A172 (cell line): ENCODE measurements at regions not wholly inside any gene's neighbourhood (a gene's known extent, or its start where the extent isn't known, plus 50 kb on each side); places are given as distances from the start of the nearest gene placed in this dataset.
A peak's percentile ranks its signal among the peaks of the same experiment; 100 is the strongest.
"Not testable (repeated sequence)": the region's sequence is repeated elsewhere in the genome, so short reads cannot be mapped to it uniquely, and the experiment has no call there.

Experiments used
- DNase-seq: peaks from one replicate; pipeline ENCODE4 v3.0.0-alpha.2; 2015; ENCODE audit warnings: low spot score

DNA sequence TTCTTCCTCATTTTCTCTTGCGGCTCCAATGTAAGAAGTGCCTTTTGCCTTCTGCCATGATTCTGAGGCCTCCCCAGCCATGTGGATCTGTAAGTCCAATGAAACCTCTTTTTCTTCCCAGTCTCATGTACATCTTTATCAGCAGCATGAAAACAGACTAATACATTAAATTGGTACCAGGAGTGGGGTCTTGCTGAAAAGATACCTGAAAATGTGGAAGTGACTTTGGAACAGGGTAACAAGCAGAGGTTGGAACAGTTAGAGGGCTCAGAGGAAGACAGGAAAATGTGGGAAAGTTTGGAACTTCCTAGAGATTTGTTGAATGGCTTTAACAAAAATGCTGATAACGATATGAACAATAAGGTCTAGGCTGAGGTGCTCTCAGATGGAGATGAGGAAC, 316.7 kb upstream of the HS3ST5 start:
- DNase-seq, result no peak

DNA sequence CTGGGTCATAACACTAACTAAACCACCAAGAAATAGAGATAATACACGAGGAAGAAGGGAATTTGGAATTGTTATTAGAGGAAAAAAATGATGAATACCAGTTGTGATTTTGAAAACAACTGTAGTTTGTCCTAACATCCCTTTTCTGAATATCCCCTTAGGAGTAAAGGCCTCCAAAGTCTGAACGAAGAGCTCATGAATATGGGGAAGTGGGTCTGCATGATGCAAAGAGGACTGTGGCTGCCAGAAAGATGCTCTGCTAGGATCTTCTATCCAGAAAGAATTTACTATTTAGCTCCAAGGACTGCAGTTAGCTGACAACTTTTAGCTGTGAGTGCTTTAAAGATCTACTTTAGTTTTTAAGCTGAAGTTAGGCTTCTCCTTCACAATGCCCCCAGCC, 308.8 kb upstream of the HS3ST5 start:
- DNase-seq, result no peak

DNA sequence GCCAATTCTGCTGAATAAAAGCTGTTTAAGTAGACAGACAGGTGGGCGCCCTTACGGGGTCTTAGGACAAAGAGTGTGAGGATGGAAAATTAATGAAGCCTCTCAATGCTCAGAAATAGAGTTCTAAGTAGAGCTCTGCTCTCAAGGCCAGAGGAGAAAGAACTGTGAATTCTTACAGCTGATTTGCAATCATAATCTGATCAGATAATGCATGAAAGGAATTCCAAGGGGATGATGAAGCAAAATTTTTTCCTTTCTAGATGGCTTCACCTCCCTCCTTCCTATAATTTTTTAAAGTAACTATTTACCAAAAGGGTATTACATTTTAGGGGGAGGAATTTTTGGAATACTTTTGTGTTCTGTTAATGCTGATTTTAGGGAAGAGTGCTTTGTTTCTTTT, 308.1 kb upstream of the HS3ST5 start:
- DNase-seq, result peak; percentile 8

DNA sequence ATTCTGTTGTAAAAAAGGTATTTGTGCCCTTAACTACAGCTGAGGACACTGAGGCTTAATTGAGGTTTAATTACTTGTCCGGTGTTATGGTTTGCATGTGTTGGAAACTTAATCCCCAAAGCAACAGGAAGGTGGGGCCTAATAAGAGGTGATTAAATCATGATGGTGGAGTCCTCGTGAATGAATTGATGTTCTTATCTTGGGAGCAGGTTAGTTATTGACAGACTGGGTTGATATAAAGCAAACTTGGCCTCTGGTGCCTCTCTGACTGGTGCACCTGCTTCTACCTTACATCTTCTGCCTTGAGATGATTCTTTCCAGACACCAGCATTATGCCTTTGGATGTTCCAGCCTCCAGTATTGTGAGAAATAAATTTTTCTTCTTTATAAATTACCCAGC, 306.5 kb upstream of the HS3ST5 start:
- DNase-seq, result no peak

DNA sequence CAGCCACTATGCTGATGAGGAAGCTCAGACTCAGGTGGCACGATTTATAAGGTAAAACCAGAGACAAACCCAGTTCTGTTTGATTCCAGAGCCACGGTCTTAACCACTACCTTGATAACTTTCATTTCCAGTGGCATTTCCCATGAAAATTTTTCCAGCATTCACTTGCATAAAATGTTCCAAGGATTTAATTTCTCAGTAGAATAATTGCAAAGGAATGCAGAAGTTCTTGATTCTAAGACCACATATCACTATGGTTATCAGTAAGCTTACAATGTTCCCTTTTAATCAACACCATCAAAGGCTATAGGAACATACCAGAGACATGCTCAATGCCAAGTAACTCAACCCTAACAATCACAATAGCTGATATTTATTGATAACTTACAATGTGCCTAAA, 306.0 kb upstream of the HS3ST5 start:
- no peak for DNase-seq

DNA sequence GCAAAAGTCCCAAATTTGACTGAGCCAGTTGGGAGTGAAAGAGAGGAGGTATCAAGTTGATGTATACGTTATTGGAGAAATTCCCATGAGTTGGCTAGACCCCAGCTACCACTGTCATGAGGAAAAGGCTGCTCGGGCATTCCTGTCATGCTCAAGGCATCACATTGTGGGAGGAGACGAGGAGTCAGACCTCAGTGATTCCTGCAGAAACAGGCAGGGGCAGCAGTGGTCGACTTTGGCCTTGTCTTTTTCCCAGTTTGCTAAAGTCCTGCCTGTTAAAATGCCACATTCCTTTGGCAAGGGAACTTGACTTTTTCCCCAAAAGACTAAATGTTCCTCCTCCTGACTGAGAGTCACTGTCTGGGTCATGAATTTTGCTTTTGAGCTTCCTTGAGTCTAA, 295.5 kb upstream of the HS3ST5 start:
- DNase-seq, result no peak

DNA sequence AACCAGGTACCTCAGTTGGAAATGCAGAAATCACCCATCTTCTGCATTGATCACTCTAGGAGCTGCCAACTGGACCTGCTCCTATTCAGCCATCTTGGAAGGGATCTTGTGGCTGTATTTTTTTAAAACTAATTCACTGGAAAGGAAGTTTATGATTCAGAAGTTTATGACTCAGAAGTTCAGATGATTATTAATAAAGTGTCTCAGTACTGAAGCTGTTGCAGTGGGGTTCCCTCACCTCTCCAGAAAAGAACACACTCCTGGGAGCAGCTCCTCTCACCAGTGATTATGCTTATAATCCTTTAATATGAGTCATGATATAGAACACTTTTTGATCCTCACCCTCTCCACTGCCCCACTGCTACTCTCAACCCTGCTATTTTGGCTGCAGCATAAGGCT, 291.2 kb upstream of the HS3ST5 start:
- DNase-seq, result peak; percentile 23

DNA sequence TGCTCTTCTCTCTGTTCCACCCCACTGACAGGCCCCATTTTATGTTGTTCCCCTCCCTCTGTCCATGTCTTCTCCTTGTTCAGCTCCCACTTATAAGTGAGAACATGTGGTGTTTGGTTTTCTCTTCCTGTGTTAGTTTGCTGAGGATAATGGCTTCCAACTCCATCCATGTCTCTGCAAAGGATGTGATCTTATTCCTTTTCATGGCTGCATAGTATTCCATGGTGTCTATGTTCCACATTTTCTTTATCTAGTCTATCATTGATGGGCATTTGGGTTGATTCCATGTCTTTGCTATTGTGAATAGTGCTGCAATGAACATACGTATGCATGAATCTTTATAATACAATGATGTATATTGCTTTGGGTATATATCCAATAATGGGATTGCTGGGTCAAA, 283.4 kb upstream of the HS3ST5 start:
- DNase-seq, result not testable (repeated sequence)

DNA sequence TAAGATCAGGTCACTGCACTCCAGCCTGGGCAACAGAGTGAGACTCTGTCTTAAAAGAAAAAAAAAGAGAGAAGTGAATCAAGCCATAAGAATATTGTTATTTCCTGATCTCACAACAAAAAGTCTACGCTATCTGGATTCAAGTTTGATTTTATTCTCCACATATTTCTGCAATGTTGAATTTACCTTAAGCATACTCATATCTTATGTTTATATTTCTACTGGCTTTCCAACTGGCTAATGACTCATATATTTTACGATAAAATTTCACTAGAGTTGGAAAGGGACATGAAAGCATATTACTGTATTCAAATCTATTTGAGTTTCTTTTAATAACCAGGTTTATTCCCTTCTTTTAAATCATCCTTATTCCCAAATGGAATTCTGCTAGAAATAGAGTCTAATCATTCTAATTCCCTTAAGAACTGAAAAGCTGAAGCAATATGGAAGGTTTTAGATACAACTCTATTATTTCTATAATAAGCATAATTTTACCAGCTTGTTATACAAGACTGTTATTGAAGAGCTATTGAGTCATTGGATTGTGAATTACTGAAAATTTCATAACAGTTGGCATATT, 276.9 kb upstream of the HS3ST5 start:
- no peak for DNase-seq

DNA sequence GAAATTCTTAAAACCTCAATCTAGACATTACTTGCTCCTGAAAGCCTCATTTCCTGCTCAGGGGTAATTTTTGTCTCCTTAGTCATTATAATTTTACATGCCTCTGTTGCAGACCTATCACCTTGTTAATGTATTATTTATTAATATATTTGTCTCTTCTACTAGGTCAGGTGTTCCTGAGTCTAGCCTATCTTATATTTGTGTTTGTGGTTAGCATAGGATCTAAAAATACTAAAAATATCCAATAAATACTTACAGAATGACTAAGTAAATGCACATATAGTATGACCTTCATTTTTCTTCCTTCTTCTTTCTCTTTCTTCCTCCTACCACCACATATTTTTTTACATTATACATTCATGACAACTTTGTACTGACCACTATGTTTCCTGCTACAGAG, 268.9 kb upstream of the HS3ST5 start:
- DNase-seq, result peak; percentile 11

DNA sequence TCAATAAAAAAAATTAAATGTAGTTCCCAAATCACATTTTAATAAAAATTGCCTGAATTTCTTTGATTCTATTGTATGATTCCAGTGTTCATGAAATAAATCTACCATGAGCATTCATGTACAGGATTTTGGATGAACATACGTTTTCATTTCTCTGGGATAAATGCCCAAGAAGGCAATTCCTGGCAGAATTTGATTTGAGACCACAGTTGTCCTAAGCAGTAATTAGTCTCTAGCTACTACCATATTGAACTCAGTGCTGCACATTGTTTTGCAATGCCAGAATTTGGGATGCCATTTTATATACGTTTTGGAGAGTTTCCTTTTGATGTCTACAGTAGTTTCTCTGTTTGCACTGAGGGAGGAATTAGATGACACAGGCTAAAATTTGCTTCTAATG, 265.3 kb upstream of the HS3ST5 start:
- DNase-seq, result no peak

DNA sequence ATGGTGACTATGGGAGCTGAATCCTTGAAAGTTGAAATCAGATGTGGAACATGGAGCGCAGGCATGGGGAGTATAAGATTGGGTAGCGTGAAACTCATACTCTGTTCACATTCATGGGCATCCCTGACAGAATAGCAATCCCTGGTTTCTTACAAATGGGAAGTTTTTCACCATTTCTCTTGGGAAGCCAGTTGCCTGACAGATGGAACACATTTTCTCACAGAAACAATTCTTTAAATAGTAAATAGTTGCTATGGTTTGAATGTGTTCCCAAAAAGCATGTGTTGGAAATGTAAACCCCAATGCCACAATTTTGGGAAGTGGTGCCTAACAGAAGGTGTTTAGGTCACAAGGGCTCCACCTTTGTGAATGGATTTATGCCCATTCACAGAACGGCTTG, 262.8 kb upstream of the HS3ST5 start:
- DNase-seq, result no peak

DNA sequence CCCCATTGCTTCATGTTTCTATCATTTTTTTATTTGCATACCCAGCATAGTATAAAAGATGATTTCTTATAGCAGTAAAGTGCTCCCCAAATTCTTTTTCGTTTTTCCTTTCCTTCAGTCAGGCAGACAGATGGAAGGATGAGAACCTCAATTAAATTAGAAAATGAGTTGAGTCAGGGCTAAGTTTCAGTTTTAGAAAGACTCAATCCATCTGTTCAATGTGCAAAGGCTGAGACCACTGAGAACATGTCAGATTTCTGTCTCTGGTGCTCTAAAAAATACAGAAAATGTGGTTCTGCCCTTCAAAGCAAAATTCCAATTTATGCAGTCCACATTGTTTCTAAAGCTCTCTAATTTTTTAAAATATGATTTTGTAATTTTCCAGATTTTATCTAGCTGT, 257.6 kb upstream of the HS3ST5 start:
- no peak for DNase-seq

DNA sequence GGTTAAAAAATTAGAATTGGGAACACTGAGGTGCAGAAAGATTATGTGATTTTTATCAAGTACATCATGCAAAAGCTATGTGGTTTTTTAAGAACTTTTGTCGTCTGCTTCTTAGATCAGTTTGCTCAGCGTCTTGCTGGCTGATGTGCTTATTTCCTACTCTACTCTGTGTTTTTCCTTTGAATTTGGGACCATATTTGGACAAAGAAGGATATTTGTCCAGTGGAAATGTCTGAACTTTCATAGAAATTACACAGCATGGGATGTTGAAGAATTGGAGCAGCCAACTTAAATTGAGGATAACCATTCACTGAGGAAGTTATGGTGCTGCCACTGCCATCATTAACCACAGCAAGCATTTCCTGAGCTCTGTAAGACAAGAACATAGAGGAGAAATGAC, 252.8 kb upstream of the HS3ST5 start:
- DNase-seq, result no peak

DNA sequence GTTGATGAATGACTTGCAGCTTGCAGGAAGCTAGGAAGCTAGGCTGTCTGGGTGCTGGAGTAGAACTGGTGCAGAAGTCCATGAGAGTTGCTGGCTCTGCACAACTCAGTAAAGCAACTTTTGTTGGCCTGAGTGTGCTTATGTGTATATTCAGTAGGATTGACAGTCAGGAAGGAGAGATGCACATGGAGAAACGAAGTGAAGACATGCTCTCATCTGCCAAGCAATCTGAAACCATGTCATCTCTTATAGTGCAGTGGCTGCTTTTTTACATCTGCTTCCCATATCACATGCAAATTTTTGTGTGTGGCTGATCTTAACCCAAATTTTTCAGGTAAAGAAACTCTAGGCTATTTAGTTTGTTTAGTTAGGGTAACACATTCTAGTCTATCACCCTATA, 252.4 kb upstream of the HS3ST5 start:
- DNase-seq, result no peak

DNA sequence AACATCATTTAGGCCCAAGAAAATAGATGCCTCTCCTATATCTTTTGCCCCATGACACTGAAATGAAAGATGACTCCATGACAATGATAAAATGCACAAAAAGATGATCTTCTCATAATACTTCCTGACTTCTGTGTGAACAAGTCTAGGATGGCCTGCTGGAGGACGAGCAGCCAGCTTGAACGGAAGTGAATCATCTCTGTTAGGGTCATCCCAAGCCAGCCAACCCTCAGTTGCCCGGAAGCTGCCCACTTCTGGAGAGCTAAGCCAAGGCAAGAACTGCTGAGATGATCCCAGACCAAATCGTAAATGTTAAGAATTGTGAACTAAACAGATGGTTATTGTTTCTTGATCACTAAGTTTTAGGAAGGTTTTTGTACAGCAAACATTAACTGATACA, 249.7 kb upstream of the HS3ST5 start:
- DNase-seq, result no peak

DNA sequence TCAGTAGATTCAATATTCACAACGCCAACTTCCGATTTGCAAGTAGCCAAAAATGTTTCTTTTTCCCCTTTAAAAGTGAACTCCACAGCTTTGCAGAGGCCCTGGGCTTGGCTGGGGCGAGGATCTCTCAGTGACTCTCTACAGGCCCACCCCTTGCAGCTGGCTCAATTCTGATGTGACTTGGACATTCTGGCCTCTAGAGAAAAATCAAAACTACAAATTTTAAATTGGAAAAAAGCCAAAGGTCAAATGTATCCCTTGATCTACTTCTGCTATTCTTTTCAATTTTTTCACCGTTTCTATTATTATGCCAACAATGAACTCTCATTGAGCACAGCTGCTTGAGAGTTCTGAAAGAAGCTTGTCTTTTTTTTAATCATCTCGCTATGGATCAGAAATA, 245.9 kb upstream of the HS3ST5 start:
- DNase-seq, result no peak

DNA sequence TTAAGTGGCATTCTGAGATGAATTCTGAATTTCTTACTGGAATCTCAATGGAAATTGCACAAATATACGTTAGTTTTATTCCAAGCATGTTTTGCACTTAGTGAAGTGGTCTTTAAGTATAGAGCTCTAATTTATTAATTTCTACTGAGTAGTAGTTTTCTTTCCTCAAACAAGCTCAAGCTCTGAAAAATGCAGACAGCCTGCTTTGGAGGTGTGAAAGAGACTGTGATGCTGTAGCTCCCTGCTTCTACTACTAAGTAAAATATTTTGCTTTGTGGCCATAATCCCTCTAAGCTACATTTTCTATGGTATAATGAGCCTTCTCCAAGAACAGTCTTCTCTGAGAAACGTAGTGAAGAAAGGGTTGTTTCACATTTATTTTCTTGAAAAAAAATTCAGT, 243.5 kb upstream of the HS3ST5 start:
- no peak for DNase-seq

DNA sequence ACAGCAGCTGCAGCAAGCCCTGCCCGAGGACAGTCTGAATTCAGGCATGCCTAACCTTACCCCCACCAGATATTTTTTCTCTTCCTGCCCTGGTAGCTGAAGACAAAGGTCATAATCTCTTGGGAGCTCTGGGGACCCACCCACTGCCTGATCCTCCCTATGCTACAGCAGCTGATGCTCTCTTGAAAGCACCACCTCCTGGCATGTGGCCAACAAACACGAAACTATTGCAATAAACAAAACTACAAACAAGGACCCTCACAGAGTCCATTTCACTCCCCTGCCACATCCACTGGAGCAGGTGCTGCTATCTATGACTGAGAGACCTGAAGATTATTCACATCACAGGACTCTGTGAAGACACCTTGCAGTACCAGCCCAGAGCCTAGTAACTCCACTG, 238.5 kb upstream of the HS3ST5 start:
- no peak for DNase-seq

DNA sequence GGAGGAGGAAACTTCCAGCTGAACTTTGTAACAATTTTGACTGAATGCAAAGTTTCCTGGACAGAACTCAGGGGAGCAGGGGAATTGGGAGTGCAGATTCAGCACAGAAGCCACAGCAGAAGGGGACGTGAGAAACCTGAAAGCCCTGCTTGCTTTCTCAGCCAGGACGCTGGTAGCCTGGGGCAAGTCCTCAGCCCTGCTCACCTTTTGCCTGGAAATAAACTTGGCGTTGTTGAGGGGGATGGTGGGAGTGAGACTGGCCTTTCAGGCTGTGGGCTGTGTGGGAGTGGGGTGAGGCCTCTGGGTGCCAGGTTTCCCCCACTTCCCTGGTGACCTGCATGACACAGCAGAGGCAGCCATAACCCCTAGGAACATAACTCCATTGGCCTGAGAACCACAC, 238.1 kb upstream of the HS3ST5 start:
- no peak for DNase-seq

DNA sequence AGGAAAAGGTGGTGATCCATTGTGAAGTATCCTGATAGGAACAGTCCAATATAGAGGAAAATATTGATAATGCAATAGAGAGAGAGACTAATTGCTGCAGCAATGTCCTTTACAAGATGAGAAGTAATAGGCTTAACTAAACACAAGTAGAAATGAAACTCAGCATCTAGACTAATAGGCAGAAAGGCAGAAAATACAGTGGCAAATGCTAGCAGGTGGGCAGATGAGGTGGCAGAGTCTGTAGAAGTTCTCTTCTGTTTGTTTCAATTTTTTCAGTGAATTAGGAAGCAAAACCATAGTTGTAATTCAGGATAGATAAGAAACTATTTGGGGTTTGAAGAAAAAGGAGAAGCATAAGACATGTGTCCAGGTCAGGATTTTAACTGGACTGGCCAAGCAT, 236.7 kb upstream of the HS3ST5 start:
- DNase-seq, result no peak

DNA sequence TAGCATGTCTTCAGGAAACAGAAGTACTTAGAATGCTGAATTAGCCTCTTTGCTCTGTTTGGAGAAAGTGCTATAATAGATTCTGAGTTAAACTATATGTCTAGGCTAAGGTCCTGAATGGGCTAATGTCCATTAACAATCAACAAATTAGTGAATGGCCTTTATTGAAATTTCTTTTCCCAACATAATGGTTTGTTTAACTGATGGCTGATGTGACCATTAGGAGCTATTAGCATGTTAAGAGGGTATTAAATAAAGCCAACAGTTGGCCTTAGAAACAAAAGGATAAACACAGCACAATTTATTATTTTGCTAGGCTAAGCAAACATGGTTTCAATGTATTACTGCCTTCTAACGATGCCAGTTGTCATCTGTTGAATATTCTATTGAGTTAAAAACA, 234.3 kb upstream of the HS3ST5 start:
- no peak for DNase-seq

DNA sequence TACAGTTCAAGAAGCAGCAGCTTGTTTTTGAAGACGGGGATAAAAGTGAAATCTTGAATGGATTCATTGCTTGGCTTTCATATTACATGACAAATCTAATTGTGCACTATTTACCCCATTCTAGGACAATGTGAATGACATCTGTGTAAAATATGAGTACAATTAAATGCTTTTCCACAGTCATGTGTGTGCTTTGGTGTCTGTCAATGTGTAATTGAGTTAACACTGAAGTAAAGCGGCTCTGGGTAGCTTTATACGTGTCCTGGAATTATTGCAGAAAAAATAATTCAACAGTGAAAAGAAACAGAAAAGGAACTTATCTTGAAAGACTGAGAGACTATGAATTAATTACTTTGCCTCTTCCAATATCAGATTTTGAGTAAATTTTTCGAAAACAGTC, 233.5 kb upstream of the HS3ST5 start:
- no peak for DNase-seq

DNA sequence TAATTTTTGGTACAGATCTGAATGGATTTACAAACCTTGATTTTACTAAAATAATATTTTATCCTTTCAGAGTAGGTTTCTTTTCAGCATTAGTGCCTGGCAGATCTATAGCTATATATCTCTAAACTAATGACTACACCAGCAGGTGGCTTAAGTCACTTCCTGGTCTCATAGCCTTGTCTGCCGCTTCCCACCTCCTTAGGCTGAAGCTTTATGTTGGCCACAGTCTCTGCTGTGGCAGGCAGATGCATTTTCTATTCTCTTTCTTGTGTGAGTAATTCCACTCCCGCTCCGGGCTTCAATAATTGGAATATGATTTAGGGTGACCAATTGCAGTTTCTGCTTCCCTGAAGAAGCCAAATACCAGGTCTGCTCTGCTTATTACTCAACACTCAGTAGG, 226.8 kb upstream of the HS3ST5 start:
- peak; percentile 21 for DNase-seq
